Activated naive CD4-positive, alpha-beta T cell treated with anti-CD3 and anti-CD28 coated beads, Interleukin-2, amount 10 ng/mL, durations not matched to agents 7 days and 5 days (primary cell): ENCODE measurements at regions not wholly inside any gene's neighbourhood (a gene's known extent, or its start where the extent isn't known, plus 50 kb on each side); places are given as distances from the start of the nearest gene placed in this dataset.

Experiments used
- CTCF ChIA-PET: fragments of 350-600 bp; sonication (Branson Sonifier 250); formaldehyde crosslinking; loops from one replicate; lab custom pipeline; 2021; ENCODE audit warnings: antibody characterized with exemption; lab: Charles Lee
- DNase-seq: peaks from one replicate; pipeline ENCODE4 v3.0.0-alpha.2; 2020
- H3K27ac Mint-ChIP-seq: one replicate; pipeline ENCODE4 v1.8.0; 2021; ENCODE audit warnings: mild to moderate bottlenecking, moderate library complexity, mixed read lengths
- H3K27me3 Mint-ChIP-seq: one replicate; pipeline ENCODE4 v1.8.0; 2021; ENCODE audit warnings: mild to moderate bottlenecking, mixed read lengths
- H3K36me3 Mint-ChIP-seq: one replicate; pipeline ENCODE4 v1.8.0; 2021; ENCODE audit warnings: mixed read lengths
- H3K4me1 Mint-ChIP-seq: one replicate; pipeline ENCODE4 v1.8.0; 2021; ENCODE audit warnings: mixed read lengths
- H3K4me3 Mint-ChIP-seq: one replicate; pipeline ENCODE4 v1.8.0; 2021; ENCODE audit warnings: mild to moderate bottlenecking, moderate library complexity, mixed read lengths
- H3K9me3 Mint-ChIP-seq: one replicate; pipeline ENCODE4 v1.8.0; 2021; ENCODE audit warnings: mixed read lengths

GRCh38 chr20:6635034-6635736 lies 132.3 kb upstream of the BMP2 start:
- no peaks in the 10 kb centered on the region for H3K4me1 Mint-ChIP-seq
- no peak for DNase-seq
- H3K27ac Mint-ChIP-seq: no peak overlapping the region
- H3K27me3 Mint-ChIP-seq: no peaks in the 10 kb centered on the region
- H3K4me3 Mint-ChIP-seq: no peak overlapping the region
- CTCF ChIA-PET: no interaction called here
- H3K36me3 Mint-ChIP-seq: no peaks in the 10 kb centered on the region
- peaks cover 6% of the 10 kb centered on the region for H3K9me3 Mint-ChIP-seq

DNA sequence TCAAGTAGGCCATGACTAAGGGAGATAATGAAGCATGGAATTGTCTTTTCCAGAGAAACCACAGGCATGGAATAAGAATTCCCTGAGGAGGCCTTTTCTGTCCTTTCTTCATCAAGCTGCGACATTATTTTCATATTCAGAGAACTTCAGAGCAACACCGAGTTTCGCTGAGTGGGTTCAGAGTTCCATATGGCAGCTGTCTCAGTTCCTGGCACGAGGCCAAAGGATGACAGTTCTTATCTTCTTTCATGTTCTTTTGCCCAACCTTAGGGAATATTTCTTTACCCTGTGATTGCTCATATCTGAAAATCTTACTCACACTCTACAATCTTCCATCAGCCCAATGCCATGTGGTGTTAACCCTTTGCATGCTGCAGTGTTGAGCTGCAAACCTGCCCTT lies 135.3 kb upstream of the BMP2 start:
- no peak overlapping the region for H3K27ac Mint-ChIP-seq
- no peak overlapping the region for H3K4me3 Mint-ChIP-seq
- CTCF ChIA-PET: no interaction called here
- H3K27me3 Mint-ChIP-seq: no peaks in the 10 kb centered on the region
- no peaks in the 10 kb centered on the region for H3K4me1 Mint-ChIP-seq
- no peaks in the 10 kb centered on the region for H3K36me3 Mint-ChIP-seq
- H3K9me3 Mint-ChIP-seq: peaks cover 6% of the 10 kb centered on the region
- no peak for DNase-seq

- Mint-ChIP-seq H3K27ac (no peak overlapping the region), H3K36me3 (no peaks in the 10 kb centered on the region), H3K9me3 (peaks cover 6% of the 10 kb centered on the region), H3K27me3 (no peaks in the 10 kb centered on the region), H3K4me3 (no peak overlapping the region), H3K4me1 (no peaks in the 10 kb centered on the region)
- CTCF ChIA-PET: no interaction called here
- no peak for DNase-seq
Measured at GRCh38 chr20:6630514-6630913, 137.0 kb upstream of the BMP2 start.

DNA sequence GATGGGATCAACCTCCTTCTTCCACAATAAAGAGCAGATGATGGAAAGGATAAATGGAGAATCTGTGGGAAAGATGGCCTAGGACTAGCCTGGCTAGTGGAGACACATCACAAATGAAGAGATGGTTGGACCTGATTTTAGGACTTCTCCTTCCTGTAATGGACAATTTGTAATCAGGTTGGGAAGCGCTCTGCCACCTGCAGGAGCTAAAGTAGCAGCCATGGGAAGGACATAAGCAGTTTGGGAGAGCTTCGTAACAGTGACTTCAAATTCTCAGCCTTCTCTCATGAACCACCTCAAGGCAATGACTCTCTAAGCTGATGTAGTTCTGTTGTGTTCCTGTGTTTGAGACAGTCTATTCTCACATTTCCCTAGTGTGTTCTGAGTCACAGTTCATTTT lies 137.9 kb upstream of the BMP2 start:
- DNase-seq: no peak
- peaks cover 6% of the 10 kb centered on the region for H3K9me3 Mint-ChIP-seq
- H3K4me3 Mint-ChIP-seq: no peak overlapping the region
- no peaks in the 10 kb centered on the region for H3K36me3 Mint-ChIP-seq
- H3K27me3 Mint-ChIP-seq: no peaks in the 10 kb centered on the region
- no peak overlapping the region for H3K27ac Mint-ChIP-seq
- CTCF ChIA-PET: no interaction called here
- no peaks in the 10 kb centered on the region for H3K4me1 Mint-ChIP-seq

GRCh38 chr20:6626805-6627204 lies 140.7 kb upstream of the BMP2 start:
- Mint-ChIP-seq H3K4me1 (no peaks in the 10 kb centered on the region), H3K27me3 (no peaks in the 10 kb centered on the region), H3K27ac (no peak overlapping the region), H3K9me3 (peaks cover 6% of the 10 kb centered on the region), H3K36me3 (no peaks in the 10 kb centered on the region), H3K4me3 (no peak overlapping the region)
- DNase-seq: no peak
- CTCF ChIA-PET: no interaction called here

GRCh38 chr20:6623989-6624388 lies 143.5 kb upstream of the BMP2 start:
- no peak overlapping the region for H3K4me3 Mint-ChIP-seq
- H3K4me1 Mint-ChIP-seq: no peaks in the 10 kb centered on the region
- CTCF ChIA-PET: no interaction called here
- no peaks in the 10 kb centered on the region for H3K27me3 Mint-ChIP-seq
- no peaks in the 10 kb centered on the region for H3K36me3 Mint-ChIP-seq
- H3K9me3 Mint-ChIP-seq: peaks cover under 1% of the 10 kb centered on the region
- DNase-seq: no peak
- H3K27ac Mint-ChIP-seq: no peak overlapping the region

DNA sequence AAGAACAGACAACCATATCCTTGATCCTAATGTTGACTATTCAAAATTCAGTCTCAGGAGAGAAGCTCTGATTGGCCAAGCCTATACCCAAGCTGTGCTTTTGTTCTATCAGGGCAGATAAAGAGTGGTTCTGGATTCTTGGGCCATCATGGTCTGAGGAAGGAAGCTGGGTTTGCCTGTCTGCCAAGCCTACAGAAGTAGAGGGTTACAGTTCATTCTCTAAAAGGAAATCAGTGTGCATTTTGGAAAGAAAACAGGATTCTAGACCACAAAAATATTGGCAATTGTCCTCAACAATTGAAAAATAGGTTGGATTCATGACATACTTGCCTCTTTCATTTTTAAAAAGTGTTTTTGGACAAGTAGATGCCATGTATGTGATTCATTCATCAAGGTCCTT lies 145.4 kb upstream of the BMP2 start:
- Mint-ChIP-seq H3K9me3 (no peaks in the 10 kb centered on the region), H3K36me3 (no peaks in the 10 kb centered on the region), H3K4me3 (no peak overlapping the region), H3K4me1 (no peaks in the 10 kb centered on the region), H3K27ac (no peak overlapping the region), H3K27me3 (no peaks in the 10 kb centered on the region)
- CTCF ChIA-PET: no interaction called here
- DNase-seq: no peak

DNA sequence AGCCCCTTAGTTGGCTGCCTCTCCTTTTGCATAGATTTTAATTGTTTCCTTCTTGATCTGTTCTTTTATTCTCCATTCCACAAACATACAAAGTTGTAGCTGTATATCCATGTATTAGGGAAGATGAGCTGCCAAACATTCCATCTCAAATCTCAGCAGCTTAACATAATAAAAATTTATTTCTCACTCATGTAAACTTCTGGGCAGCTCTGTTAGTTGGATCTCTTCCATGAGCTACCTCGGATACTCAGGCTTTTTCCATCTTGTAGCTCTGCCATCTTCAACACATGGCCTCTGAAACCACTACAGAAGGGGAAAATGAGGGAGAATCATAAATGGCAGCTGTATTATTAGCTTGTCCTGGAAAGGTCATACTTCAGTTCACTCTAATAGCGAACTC lies 149.4 kb upstream of the BMP2 start:
- H3K27me3 Mint-ChIP-seq: no peaks in the 10 kb centered on the region

DNA sequence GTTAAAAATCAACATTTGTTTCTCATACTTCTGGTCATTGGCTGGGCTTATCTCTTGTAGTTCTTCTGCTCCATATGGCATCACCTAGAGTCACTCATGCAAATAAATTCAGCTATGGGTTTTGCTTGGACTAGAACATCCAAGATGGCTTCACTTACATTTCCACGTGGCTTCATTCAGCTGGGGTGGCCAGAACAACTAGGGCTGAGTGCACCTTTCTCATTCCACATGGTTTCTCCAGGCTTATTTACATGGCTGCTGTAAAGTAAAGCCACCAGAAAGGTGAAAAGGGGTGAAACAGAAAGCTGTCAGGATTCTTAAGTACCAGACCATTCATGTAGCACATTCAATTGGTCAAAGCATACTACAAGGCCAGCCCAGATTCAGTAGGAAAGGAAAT lies 151.1 kb upstream of the BMP2 start:
- Mint-ChIP-seq H3K27ac (no peak overlapping the region), H3K9me3 (peaks cover 13% of the 10 kb centered on the region), H3K27me3 (no peaks in the 10 kb centered on the region), H3K36me3 (no peaks in the 10 kb centered on the region), H3K4me3 (no peak overlapping the region), H3K4me1 (no peaks in the 10 kb centered on the region)
- DNase-seq: no peak
- CTCF ChIA-PET: no interaction called here

More for the DNA sequence above, 149.4 kb upstream of the BMP2 start:
- H3K4me3 Mint-ChIP-seq: no peak overlapping the region
- no peak overlapping the region for H3K27ac Mint-ChIP-seq
- no peaks in the 10 kb centered on the region for H3K4me1 Mint-ChIP-seq
- CTCF ChIA-PET: no interaction called here
- DNase-seq: no peak
- peaks cover 6% of the 10 kb centered on the region for H3K9me3 Mint-ChIP-seq
- no peaks in the 10 kb centered on the region for H3K36me3 Mint-ChIP-seq

GRCh38 chr20:6614836-6615235 lies 152.7 kb upstream of the BMP2 start:
- Mint-ChIP-seq H3K4me1 (no peaks in the 10 kb centered on the region), H3K9me3 (peaks cover 14% of the 10 kb centered on the region), H3K27ac (no peak overlapping the region), H3K27me3 (no peaks in the 10 kb centered on the region), H3K4me3 (no peak overlapping the region), H3K36me3 (no peaks in the 10 kb centered on the region)
- CTCF ChIA-PET: no interaction called here
- no peak for DNase-seq

- H3K4me1 Mint-ChIP-seq: no peaks in the 10 kb centered on the region
- H3K36me3 Mint-ChIP-seq: no peaks in the 10 kb centered on the region
- CTCF ChIA-PET: no interaction called here
- DNase-seq: no peak
- peaks cover 14% of the 10 kb centered on the region for H3K9me3 Mint-ChIP-seq
- H3K27me3 Mint-ChIP-seq: no peaks in the 10 kb centered on the region
- H3K27ac Mint-ChIP-seq: no peak overlapping the region
- H3K4me3 Mint-ChIP-seq: no peak overlapping the region
Measured at GRCh38 chr20:6613280-6613861, 154.1 kb upstream of the BMP2 start.

DNA sequence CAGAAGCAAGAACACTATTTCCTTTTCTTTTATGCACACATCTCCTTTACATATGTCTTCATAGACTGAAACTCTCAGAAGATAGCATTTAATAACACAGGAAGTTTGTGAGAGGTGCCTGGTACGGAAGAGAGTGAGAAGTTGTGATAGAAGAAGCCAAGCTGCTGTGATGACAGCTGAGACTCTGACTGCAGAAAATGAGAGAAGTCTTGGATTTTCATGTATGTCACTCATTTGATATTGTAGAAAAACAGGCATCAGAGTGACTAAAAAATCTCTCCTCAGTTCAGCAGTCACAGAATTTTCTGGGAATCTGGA lies 154.9 kb upstream of the BMP2 start:
- H3K36me3 Mint-ChIP-seq: no peaks in the 10 kb centered on the region
- peaks cover 14% of the 10 kb centered on the region for H3K9me3 Mint-ChIP-seq
- no peaks in the 10 kb centered on the region for H3K27me3 Mint-ChIP-seq
- DNase-seq: no peak
- CTCF ChIA-PET: interaction anchor here (0.6 kb wide), 1 partner anchor 26 kb away, joined by 4 read pairs; no protein-coding TSS in a partner anchor
- no peaks in the 10 kb centered on the region for H3K4me1 Mint-ChIP-seq
- no peak overlapping the region for H3K4me3 Mint-ChIP-seq
- H3K27ac Mint-ChIP-seq: no peak overlapping the region

DNA sequence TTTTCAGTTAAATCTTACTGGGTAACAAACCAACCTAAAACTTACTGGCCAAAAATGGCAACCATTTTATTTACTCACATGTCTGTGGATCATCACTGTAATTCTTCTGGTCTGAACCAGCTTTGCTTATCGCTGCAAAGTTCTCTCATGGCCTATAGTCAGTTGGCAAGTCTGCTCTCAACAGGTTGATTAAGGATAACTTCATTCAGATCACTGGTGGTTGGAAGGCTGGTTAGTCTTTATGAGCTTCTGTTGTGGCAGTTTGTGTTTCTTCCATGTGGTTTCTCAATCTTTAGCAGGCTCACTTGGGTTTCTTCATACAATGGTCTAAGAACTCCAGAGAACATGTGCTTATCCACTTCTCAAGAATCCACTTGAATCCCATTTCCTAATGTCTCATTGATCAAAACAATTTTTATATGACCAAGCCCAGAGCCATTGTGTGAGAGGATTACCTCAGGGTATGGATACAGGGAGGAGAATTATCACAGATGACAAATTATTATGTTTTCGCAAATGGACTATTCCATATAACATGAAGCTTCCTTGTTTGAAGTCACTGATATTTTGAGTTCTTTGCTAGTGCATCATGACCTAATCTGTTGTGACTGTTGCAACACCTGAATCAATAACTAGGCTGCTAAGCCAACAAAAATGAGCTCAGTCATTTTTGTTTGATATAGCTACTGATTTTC lies 155.4 kb upstream of the BMP2 start:
- no peak overlapping the region for H3K27ac Mint-ChIP-seq

DNA sequence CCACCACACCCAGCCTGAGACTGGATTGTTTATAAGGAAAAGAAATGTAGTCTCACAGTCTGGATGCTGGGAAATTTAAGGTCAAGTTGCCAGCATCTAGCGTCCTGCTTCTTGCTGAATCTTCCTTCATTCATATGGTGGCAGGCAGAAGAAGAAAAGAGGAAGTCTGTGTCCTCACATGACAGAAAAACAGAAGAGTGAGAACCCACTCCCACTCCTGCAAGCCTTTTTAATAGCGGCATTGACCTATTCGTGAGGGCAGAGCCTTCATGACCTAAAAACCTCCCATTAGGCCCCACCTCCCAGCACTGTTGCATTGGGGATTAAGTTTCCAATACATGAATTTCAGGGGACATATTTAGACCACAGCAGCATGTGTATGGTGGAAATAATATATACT lies 160.8 kb upstream of the BMP2 start:
- CTCF ChIA-PET: no interaction called here
- Mint-ChIP-seq H3K9me3 (peaks cover 5% of the 10 kb centered on the region), H3K4me3 (no peak overlapping the region), H3K4me1 (no peaks in the 10 kb centered on the region), H3K36me3 (no peaks in the 10 kb centered on the region), H3K27me3 (peaks cover 3% of the 10 kb centered on the region), H3K27ac (no peak overlapping the region)
- no peak for DNase-seq

More for the DNA sequence above, 155.4 kb upstream of the BMP2 start:
- Mint-ChIP-seq H3K27me3 (peaks cover 3% of the 10 kb centered on the region), H3K4me3 (no peak overlapping the region), H3K36me3 (no peaks in the 10 kb centered on the region), H3K9me3 (peaks cover 14% of the 10 kb centered on the region), H3K4me1 (no peaks in the 10 kb centered on the region)
- CTCF ChIA-PET: interaction anchor here (0.6 kb wide), 1 partner anchor 26 kb away, joined by 4 read pairs; no protein-coding TSS in a partner anchor
- no peak for DNase-seq
